ENCODE measurements at regions not wholly inside any gene's neighbourhood (a gene's known extent, or its start where the extent isn't known, plus 50 kb on each side); places are given as distances from the start of the nearest gene placed in this dataset.

DNA sequence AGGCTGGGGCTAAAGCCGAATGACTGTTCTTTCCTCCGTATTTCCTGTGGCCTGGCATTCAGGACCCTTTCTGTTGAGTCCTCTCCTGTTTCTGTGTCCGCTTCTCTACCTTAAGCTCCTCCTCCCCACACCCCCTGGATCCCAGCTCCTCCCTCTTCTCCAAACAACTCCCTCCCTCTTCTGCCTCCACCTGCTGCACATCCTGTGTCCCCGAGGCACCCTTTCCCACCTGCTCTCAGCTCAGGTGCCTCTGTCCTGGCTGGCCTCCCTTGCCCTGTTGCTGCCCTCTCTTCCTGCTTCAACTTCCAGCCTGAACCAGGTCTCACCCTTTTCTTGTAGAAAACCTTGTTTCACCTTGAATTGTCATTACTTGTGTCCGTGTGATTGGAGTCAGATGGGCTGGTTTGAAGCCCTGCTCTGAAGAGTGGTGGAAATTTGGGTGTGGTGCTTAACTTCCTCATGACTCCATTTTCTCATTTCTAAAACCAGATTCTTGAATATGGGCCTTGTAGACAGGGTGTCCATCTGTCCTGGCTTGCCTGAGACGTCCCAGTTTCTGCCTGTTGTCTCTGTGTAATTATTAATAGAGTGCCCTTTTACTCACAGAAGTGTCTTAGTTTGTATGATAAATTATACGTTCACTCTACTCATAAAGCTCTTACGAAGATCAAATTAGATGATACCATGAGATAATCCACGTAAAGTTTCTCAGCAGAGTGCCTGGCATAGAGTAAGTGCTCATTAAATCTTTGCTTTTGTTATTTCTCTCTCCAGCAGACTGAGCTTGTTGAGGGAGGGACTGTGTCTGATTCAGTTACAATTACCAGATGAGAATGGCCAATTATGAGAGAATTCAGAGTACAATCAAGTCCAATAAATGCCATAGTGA lies 58.9 kb upstream of the TRABD2B start:
- intact Hi-C loops (cut with micrococcal nuclease; ENCODE audit: unreplicated experiment) = no loop called here
- H3K79me2 ChIP-seq (ENCODE audit: insufficient read depth, low read depth, low read length) = no peaks in the 10 kb centered on the region
- H3K9me2 ChIP-seq (ENCODE audit: insufficient read depth, low read length) = no peaks in the 10 kb centered on the region
- ChIA-PET POLR2A (no interaction called here), CTCF (ENCODE audit: unreplicated experiment) (no interaction called here)
- H4K20me1 ChIP-seq (ENCODE audit: insufficient read depth, low read length) = no peaks in the 10 kb centered on the region
- no peaks in the 10 kb centered on the region for H3K36me3 ChIP-seq (ENCODE audit: insufficient read depth, low read length)
- H3K4me1 ChIP-seq (ENCODE audit: insufficient read depth, low read length, poor library complexity, severe bottlenecking) = no peaks in the 10 kb centered on the region
- H3K4me3 ChIP-seq (ENCODE audit: low read depth, low read length, poor library complexity, severe bottlenecking) = no peak overlapping the region
- TF ChIP-seq EZH2phosphoT487 (IDR thresholded peaks at IDR 0.05; ENCODE audit: borderline replicate concordance, low read depth, low read length) = no peak
- TF ChIP-seq, protein P1, sequence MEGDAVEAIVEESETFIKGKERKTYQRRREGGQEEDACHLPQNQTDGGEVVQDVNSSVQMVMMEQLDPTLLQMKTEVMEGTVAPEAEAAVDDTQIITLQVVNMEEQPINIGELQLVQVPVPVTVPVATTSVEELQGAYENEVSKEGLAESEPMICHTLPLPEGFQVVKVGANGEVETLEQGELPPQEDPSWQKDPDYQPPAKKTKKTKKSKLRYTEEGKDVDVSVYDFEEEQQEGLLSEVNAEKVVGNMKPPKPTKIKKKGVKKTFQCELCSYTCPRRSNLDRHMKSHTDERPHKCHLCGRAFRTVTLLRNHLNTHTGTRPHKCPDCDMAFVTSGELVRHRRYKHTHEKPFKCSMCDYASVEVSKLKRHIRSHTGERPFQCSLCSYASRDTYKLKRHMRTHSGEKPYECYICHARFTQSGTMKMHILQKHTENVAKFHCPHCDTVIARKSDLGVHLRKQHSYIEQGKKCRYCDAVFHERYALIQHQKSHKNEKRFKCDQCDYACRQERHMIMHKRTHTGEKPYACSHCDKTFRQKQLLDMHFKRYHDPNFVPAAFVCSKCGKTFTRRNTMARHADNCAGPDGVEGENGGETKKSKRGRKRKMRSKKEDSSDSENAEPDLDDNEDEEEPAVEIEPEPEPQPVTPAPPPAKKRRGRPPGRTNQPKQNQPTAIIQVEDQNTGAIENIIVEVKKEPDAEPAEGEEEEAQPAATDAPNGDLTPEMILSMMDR (conservative IDR thresholded peaks at IDR 0.05; ENCODE audit: low read length) = no peak
- no TSS peak for BruUV-seq (replicated peaks)
- no peak for DNase-seq (ENCODE audit: low spot score)
- H3K9me3 ChIP-seq (ENCODE audit: low read length) = no peaks in the 10 kb centered on the region
- H3K4me2 ChIP-seq (ENCODE audit: low read length) = no peak overlapping the region
- no peak overlapping the region for H3K27ac ChIP-seq (ENCODE audit: low read depth, low read length, poor library complexity, severe bottlenecking)
- no peak overlapping the region for H2AFZ ChIP-seq (ENCODE audit: low read length)

DNA sequence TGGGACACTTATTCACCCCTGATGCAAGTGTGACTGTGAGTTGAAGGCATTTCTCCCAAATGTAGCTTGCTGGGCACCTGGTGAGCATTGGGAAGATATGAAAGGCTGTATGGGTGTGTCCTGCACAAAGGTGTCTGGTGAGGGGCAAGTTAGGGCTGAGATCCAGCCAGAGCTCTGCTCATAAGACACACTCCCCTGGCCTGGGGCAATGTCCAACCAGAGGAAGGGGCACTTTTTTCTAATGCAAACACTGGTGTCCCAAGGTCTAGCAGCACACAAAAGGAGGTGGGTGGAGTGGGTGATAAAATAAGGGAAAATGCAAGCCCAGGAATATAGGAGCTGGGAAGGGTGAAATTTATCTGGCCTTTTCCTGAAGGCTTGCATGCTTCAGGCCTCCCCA lies 57.0 kb upstream of the TRABD2B start:
- Histone ChIP-seq H4K20me1 (ENCODE audit: insufficient read depth, low read length) (no peaks in the 10 kb centered on the region), H2AFZ (ENCODE audit: low read length) (no peak overlapping the region), H3K4me2 (ENCODE audit: low read length) (no peak overlapping the region), H3K27ac (ENCODE audit: low read depth, low read length, poor library complexity, severe bottlenecking) (no peak overlapping the region), H3K9me2 (ENCODE audit: insufficient read depth, low read length) (no peaks in the 10 kb centered on the region), H3K36me3 (ENCODE audit: insufficient read depth, low read length) (no peaks in the 10 kb centered on the region), H3K4me3 (ENCODE audit: low read depth, low read length, poor library complexity, severe bottlenecking) (no peak overlapping the region), H3K4me1 (ENCODE audit: insufficient read depth, low read length, poor library complexity, severe bottlenecking) (no peaks in the 10 kb centered on the region), H3K9me3 (ENCODE audit: low read length) (no peaks in the 10 kb centered on the region), H3K79me2 (ENCODE audit: insufficient read depth, low read depth, low read length) (no peaks in the 10 kb centered on the region)
- BruUV-seq (replicated peaks) = no TSS peak
- TF ChIP-seq, protein P1 (conservative IDR thresholded peaks at IDR 0.05; ENCODE audit: low read length) = no peak
- no peak for TF ChIP-seq EZH2phosphoT487 (IDR thresholded peaks at IDR 0.05; ENCODE audit: borderline replicate concordance, low read depth, low read length)
- POLR2A ChIA-PET = interaction anchor here (0.9 to 1.2 kb wide), 2 partner anchors 9 to 18 kb away, joined by 3 read pairs; no protein-coding TSS in a partner anchor
- intact Hi-C loops (cut with micrococcal nuclease; ENCODE audit: unreplicated experiment) = no loop called here
- no peak for DNase-seq (ENCODE audit: low spot score)
- CTCF ChIA-PET (ENCODE audit: unreplicated experiment) = no interaction called here

DNA sequence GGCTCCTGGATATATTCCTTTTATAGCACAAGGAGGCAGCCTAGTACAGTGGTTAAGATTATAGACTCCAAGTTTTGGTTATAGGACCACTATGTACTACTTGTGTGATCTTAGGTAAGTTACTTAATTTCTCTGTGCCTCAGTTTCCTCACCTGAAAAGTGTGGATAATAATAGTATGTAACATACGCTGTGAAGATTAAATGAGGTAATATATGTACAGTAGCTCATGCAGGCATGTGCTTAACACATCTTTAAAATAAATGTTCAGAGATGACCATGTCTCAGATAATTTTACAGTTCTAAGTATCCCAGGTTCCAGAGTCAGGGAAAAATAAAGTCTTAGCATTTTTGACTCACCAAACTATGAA lies 55.7 kb upstream of the TRABD2B start:
- no peak overlapping the region for H3K4me2 ChIP-seq (ENCODE audit: low read length)
- H2AFZ ChIP-seq (ENCODE audit: low read length) = no peak overlapping the region
- no peaks in the 10 kb centered on the region for H4K20me1 ChIP-seq (ENCODE audit: insufficient read depth, low read length)
- no peaks in the 10 kb centered on the region for H3K4me1 ChIP-seq (ENCODE audit: insufficient read depth, low read length, poor library complexity, severe bottlenecking)
- H3K27ac ChIP-seq (ENCODE audit: low read depth, low read length, poor library complexity, severe bottlenecking) = no peak overlapping the region
- TF ChIP-seq EZH2phosphoT487 (IDR thresholded peaks at IDR 0.05; ENCODE audit: borderline replicate concordance, low read depth, low read length) = no peak
- TF ChIP-seq, protein P1 (conservative IDR thresholded peaks at IDR 0.05; ENCODE audit: low read length) = no peak
- no peaks in the 10 kb centered on the region for H3K9me3 ChIP-seq (ENCODE audit: low read length)
- no TSS peak for BruUV-seq (replicated peaks)
- no peak overlapping the region for H3K4me3 ChIP-seq (ENCODE audit: low read depth, low read length, poor library complexity, severe bottlenecking)
- no peak for DNase-seq (ENCODE audit: low spot score)
- no peaks in the 10 kb centered on the region for H3K79me2 ChIP-seq (ENCODE audit: insufficient read depth, low read depth, low read length)
- no peaks in the 10 kb centered on the region for H3K36me3 ChIP-seq (ENCODE audit: insufficient read depth, low read length)
- POLR2A ChIA-PET = interaction anchor here (0.7 kb wide), 1 partner anchor 44 kb away, joined by 5 read pairs; no protein-coding TSS in a partner anchor
- CTCF ChIA-PET (ENCODE audit: unreplicated experiment) = no interaction called here
- intact Hi-C loops (cut with micrococcal nuclease; ENCODE audit: unreplicated experiment) = no loop called here
- H3K9me2 ChIP-seq (ENCODE audit: insufficient read depth, low read length) = no peaks in the 10 kb centered on the region
